ENCODE measurements at regions not wholly inside any gene's neighbourhood (a gene's known extent, or its start where the extent isn't known, plus 50 kb on each side); places are given as distances from the start of the nearest gene placed in this dataset.

GRCh38 chr14:62027958-62028357, 265.7 kb downstream of the SNAPC1 start:
- no peak for DNase-seq

GRCh38 chr14:62029569-62029924, 267.3 kb downstream of the SNAPC1 start:
- DNase-seq: no peak

GRCh38 chr14:62030387-62030786, 268.2 kb downstream of the SNAPC1 start:
- no peak for DNase-seq

- no peak for DNase-seq
Observed at GRCh38 chr14:62031504-62031903, 269.3 kb downstream of the SNAPC1 start.

GRCh38 chr14:62053188-62053587, 291.0 kb downstream of the SNAPC1 start:
- DNase-seq: no peak

- DNase-seq: no peak
Observed at GRCh38 chr14:62056789-62057188, 294.6 kb downstream of the SNAPC1 start.

GRCh38 chr14:62062645-62063044, 300.4 kb downstream of the SNAPC1 start:
- DNase-seq: no peak

- DNase-seq: no peak
Observed at GRCh38 chr14:62064751-62065323, 302.6 kb downstream of the SNAPC1 start.

GRCh38 chr14:62066304-62066703, 304.1 kb downstream of the SNAPC1 start:
- no peak for DNase-seq

GRCh38 chr14:62071039-62071438, 308.8 kb downstream of the SNAPC1 start:
- DNase-seq: no peak

- DNase-seq: no peak
Observed at GRCh38 chr14:62076368-62076767, 314.1 kb downstream of the SNAPC1 start.

GRCh38 chr14:62076825-62077605, 314.8 kb downstream of the SNAPC1 start:
- DNase-seq: no peak

GRCh38 chr14:62077676-62078261, 315.5 kb downstream of the SNAPC1 start:
- DNase-seq: no peak

- no peak for DNase-seq
Observed at GRCh38 chr14:62079038-62079437, 316.8 kb downstream of the SNAPC1 start.

GRCh38 chr14:62081012-62081612, 318.9 kb downstream of the SNAPC1 start:
- DNase-seq: no peak

- DNase-seq: no peak
Observed at GRCh38 chr14:62081951-62082350, 319.7 kb downstream of the SNAPC1 start.

- no peak for DNase-seq
Observed at GRCh38 chr14:62082779-62083178, 320.6 kb downstream of the SNAPC1 start.

- DNase-seq: no peak
Observed at GRCh38 chr14:62084020-62084419, 321.8 kb downstream of the SNAPC1 start.

- DNase-seq: no peak
Observed at GRCh38 chr14:62087191-62087590, 325.0 kb downstream of the SNAPC1 start.

- no peak for DNase-seq
Observed at GRCh38 chr14:62093736-62094135, 331.5 kb downstream of the SNAPC1 start.

- DNase-seq: no peak
Observed at GRCh38 chr14:62097072-62097471, 334.9 kb downstream of the SNAPC1 start.

GRCh38 chr14:62097824-62098223, 335.6 kb downstream of the SNAPC1 start:
- DNase-seq: no peak

- DNase-seq: no peak
Observed at GRCh38 chr14:62098357-62098756, 336.1 kb downstream of the SNAPC1 start.

GRCh38 chr14:62099091-62099490, 336.9 kb downstream of the SNAPC1 start:
- DNase-seq: no peak
